CD4-positive, alpha-beta T cell treated with Interleukin-17A for 1 hour (primary cell): ENCODE measurements at regions not wholly inside any gene's neighbourhood (a gene's known extent, or its start where the extent isn't known, plus 50 kb on each side); places are given as distances from the start of the nearest gene placed in this dataset.

Experiments
- DNase-seq: peaks from one replicate; pipeline ENCODE4 v3.0.0-alpha.2; 2020

DNA sequence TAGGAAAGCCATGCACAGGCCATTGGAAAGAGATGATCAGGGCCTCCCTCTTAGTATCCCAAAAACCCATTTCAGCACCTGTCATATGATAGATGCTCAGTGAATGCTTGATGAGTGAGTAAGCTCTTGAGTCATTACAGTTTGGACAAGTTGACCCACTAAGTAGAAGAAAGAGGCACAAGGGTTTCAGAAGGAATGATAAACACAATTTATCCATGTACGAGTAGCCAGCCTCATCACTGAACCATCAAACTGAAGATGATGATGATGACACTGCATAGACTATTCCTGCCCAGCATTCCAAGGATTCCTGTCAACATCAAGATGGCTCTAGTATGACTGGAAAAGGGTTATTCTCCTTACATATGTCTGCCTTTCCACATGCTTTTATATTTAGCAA, 596.0 kb downstream of the BCL11A start:
- DNase-seq = no peak

DNA sequence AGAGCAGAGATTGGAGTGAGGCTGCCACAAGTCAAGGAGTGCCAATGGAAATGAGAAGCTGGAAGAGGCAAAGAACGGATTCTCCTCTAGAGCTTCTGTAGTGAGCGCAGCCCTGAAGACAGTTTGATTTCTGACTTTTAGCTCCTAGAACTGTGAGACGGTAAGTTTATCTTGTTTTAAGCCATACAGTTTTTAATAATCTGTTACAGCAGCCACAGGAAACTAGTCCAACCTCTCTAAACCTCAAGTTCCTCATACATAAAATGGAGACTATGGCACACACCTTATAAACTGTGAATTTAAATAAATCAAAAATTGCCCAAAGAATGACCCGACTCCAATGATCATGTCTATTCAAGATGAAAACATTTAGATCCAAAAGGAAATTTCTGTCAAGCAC, 596.5 kb downstream of the BCL11A start:
- DNase-seq = no peak

DNA sequence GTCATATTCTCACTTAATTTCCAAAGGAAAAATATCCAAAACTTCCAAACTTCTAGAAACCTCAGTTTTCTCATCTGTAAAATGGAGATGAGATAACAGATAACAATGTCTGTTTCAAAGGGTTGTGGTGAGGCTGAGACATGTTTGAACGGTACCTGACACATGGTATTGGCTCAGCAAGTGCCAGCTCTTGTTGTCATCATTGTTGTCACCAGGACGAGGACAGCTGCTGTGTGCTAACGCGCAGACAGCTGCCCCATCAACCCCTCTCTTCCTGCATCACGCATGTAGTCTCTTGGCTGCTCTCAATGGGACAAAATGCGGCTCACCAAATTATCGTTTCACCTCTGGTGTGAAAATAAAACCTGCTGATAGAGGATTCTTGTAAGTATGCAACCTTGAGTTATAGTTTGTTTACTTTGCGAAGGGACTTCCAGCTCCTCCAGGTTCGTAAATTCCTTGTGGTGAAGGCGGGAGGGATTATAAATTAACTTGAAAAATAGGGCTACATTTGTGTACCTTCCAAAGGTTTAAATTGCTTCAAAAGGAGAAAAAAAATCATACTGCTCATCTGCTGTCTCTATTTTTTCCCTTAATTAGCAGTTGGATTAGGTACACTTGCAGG, 605.4 kb downstream of the BCL11A start:
- no peak for DNase-seq

DNA sequence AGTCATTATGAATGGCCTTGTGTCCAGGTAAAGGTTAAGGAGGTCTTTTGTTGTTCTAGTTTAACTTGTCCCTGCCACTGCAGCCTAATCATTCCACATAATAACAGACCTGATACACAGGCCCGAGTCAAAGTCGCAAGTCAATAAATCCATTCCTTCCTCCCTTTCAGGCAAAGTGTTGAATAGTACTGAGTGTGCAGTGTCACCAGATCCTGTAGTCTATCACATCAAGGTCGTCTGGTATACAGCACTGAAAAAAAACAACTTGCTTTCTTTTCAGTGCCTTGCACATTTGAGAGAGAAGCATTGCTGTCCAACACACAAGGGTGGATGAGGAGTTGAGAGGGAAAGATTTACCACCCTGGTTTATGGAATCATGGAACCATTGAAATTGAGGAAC, 606.2 kb downstream of the BCL11A start:
- no peak for DNase-seq

DNA sequence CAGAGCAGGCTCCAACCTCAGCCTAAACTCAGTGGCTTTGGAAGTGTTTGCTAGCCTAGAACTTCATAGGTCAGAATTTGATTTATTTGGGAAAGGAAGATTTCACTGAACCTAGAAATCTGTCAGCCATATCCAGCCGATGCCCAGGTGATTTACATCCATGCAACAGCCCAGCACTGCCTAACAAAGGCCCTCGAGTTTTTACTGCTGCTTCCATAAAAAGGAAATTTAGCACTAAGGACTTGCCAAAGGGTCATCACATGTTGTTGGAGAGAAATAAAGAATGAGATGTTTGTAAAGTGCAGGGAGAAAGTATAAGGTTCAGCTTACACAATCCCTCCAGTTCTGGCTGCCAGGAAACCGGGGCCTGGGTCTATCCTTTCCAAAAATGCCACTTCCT, 614.2 kb downstream of the BCL11A start:
- no peak for DNase-seq

DNA sequence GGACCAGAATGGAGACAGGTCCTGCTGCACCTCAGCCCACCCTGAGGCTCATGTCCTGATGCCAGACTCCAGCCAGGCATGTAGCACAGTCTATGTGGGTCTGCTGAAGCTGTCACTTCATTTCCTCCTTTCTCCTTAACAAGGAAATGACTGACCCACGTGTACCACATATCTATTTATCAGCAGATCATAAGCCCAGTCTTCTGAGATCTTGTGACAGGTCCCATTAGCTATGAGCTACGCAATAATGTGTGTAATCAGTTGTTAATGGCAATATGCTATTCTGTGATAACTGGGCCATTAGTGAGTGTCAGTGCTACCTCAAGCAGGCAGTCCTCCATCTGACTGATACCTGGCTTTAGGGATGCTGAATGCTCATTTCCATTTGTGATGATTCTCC, 615.3 kb downstream of the BCL11A start:
- DNase-seq = no peak

DNA sequence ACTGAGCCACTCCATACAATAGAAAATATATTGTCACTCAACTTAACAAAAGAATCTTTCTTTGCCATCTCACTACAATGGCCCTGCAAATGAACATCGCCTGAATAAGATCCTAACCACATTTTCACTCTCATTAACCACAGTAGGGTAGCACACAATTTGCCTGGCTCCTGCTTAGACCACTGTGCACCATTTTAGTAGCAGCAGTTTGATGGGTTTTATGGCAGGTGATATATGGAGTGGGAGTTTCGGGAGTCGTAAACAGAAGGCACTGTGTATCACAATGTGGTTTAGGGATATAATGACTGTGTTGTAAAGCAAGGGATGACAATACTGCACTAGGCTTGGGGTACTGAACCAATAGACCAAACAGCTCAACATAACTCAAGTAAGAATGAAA, 617.4 kb downstream of the BCL11A start:
- DNase-seq = no peak

DNA sequence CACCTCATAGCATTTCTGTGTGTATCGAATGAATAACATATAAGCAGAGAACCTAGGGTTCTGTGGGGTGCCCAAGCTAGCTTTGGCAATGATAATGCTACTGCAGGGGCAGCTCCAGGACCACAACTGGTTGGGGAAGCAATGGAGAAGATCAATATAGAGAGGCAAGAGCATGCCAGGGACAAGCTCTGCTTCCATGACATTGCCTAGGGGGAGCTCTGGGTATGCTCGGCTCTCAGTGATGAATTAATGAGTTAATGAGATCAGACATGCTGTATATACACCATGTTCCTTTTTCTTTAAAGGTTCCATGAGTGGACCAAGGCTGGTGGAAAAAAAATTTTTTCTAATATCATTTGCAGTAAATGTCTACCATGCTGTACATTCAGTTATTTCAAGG, 618.4 kb downstream of the BCL11A start:
- DNase-seq = no peak

DNA sequence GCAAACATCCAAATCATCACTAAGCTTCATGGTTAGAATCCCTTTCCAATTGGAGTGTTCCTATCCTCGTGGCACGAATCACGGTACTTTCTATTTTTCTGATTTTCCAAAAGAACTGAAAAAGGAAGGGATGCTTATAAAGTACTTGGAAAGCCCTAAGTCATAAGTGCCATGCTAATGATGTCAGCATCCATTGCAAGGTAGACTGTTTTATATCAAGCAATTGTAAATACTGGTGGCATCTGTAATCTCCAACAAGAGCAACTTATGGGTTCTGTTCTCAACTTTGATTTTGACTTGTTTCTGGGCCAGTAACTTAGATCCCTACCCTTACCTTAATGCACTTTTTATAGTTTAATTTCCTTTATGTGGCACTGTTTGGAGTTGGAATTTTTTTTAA, 619.5 kb downstream of the BCL11A start:
- no peak for DNase-seq

DNA sequence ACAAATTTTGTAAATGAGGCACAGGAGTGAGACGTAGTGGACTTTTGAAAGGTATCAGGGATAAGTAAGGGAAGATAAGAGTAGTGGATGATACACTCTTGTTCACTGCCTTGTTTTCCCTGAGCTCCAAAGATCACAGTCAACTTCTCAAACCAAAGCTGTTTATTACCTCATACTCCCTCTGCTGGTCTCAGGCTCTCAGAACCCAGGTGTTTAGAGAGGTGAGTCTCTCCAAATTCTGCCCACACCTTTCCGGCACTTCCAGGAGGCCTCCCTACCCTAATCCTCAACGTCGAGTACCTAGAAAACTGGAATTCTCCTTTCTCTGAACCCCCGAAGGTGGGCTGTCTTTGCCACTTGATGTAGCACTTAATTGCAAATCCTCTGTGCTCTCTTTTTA, 621.1 kb downstream of the BCL11A start:
- no peak for DNase-seq

DNA sequence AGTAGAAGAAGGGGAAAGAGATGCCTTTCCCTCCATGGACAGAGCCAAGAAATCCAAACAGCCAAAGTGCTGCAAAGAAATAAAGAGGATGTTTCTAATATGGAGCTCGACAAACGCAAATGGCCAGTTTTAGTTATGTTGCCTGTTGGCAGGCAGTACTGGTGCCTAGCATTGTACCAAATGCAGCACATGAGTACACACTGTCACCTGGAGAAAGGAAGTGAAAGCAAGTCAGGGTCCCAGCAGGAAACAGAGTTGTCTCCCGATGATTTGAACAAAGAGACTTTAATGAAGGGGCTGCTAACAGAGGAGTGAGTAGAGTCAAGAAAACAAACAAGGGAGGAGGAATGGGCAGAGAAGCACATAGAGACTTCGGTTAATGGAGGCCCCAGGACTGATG, 623.0 kb downstream of the BCL11A start:
- DNase-seq = no peak

DNA sequence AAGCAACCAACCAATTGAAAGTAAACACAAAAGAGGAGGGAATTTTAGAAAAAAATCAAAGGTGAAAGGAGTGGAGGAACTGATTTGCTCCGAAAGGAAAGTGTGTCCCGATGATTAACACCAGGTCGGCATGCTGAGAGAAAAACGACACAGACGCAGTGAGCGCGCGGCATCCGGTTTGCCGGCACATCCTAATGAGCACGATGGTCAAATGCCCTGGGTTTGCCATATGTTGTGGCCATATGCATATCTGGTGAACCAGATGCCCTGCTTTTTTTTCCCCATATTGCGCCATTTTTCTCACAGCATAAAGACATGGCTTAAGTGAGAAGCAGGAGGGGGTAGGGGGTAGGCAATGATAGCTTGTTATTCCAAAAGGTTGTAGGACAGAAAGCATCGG, 626.7 kb downstream of the BCL11A start:
- DNase-seq = no peak

DNA sequence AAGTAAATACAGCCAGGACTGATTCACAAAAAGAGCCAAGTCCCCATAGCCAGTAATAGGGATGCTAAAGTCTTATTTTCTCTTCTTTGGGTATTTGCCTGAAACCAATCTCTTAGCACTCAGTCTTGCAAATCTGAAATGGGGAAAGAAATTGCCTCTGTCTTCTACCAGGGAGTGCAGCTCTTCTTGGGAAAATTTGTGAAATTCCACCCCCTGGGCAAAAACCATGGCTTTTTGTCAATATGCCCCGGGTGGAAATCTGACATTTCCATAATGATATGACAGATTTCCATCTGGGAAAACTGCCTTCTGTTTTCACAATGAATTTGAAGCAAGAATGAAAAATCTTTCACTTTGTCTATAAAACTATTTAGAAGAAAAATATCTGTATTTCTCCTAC, 628.1 kb downstream of the BCL11A start:
- no peak for DNase-seq

DNA sequence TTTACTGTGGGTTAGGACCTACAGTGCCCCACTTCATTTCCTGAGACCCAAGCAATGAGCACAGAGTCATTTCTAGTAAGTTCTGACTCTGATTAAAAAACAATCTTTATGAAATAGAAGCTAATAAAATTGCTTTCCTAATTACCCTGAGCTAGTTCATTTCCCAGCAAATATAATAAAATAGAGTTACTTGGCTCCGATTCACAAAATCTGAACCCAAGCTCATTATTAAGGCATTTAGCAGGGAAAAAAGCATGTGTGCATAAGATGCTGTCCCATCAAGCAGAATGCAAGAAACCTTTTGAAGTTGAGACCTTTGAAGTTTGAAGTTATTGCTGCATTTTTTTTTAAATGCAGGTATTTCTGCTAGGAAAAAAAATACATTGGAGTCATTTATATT, 629.1 kb downstream of the BCL11A start:
- no peak for DNase-seq

DNA sequence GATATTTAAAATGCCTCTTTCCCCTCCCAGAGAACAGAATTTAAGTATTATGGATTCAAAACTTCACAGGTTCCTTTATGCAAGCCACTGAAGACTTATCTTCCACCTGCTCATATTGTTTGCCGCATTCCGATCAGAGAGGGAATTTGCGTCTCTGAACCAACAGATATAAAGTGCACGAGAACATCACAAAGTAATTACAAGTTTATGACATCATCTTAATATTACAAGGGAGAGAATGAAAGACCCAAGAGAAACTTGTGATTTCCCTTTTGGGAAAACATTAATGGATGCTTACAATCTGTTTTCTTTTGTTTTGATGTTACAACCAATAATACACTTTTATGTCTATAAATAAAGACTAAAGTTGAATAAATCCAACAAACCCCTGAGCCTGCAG, 631.0 kb downstream of the BCL11A start:
- no peak for DNase-seq

DNA sequence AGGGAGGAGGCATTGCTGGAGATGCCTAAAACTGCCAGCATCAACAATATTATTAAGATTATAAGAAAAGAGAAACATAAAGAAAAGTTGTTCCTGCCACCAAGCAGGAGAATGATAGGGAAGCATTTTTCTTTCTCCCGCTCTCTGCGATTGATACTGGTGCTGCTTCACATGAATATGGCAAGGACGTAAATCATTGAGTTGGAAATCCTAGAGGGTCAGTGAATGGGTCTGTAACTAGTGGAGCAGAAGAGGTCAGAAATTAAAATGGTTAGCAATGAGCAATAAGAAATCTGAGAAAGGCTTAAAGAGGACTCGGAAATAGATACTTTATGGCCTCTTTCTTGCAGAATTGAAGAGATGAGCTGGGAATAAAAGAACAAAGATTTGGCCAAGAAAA, 631.7 kb downstream of the BCL11A start:
- no peak for DNase-seq

DNA sequence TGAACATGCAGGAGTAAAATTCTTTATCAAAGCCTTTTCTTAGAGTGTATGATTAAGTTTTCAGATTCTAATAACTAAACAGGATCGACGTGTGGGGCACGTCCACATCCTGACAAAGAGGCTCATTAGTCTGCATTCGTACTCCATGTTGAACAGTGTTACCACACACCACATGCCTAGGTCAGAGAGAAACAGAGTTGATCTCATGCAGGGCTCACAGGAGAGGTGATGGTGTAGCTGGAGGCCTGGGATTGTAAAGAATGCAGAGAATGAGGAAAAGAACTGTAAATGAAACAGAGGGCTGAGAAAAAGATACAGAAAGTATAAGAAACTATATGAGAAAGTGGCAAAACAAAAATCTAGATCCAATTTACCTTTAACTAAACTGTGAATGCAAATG, 632.5 kb downstream of the BCL11A start:
- no peak for DNase-seq

DNA sequence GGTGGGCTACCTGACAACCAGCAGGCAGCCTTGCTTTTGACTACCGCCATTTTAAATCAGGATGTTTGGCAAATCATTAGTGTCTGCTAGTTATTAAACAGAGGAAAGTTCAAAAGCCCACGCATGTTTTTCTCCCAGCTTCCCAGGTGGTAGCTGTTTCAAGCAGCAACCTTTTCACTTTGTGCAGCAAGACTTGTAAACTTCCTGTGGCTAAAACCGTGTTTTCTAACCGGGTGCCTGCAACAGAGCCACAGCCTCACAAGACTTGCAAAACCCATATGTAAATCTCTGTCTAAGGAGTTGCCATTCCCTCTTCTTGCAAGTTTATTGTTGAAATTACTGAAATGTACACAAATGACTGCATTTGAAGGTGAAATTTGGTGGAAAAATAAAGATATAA, 633.1 kb downstream of the BCL11A start:
- DNase-seq = no peak

DNA sequence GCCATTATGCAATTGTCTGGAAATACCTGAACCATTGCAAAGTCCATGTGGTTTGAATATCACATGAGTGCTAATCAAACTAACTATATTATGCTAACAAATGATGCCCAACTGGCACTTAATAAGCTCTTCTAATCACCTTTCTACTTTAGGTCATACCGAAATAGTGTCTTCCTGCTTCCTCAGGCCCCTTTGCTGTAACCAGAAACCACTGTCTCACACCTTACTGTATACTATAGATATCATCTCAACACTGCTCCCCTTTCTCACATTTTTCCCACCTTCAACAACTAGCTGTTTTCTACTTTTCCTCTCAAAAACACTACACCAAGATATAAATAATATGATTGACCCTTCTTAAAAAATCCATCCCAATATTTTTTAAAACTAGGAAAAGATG, 633.9 kb downstream of the BCL11A start:
- DNase-seq = no peak

DNA sequence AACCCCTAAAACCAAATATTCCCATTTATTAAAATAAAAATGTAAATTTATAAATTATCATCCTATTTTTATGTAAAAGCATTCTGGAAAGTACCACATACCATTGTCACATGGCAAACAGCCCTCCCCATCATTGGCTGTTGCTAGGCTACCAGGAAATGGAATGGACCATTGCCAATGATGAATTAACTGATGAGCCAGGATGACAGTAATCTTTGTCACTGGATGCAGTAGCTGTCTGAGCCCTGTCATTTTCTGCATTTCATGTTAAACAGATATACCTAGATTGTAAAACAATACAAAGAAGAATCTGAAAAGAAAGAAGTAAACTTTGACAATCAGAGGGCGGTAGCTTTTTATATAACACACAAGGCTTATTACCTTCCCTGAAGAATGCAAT, 641.4 kb downstream of the BCL11A start:
- no peak for DNase-seq

DNA sequence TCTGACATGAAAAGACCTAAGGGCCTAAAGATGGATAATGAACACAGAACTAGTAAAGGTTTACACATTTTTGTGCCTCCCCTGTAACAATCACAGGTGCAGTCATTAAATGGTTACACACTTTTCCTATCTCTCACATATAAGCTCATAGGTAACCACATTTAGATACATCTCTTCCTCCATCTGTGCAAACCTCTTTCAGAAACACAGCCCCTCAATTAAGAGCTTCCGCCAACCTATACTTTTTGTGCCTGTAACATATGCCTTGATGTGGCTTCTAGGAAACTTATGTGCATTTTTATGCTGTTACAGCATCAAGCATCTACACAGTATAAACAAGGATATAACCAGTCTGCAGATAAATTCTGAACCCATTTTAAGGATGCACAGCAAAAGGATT, 643.3 kb downstream of the BCL11A start:
- DNase-seq = no peak

DNA sequence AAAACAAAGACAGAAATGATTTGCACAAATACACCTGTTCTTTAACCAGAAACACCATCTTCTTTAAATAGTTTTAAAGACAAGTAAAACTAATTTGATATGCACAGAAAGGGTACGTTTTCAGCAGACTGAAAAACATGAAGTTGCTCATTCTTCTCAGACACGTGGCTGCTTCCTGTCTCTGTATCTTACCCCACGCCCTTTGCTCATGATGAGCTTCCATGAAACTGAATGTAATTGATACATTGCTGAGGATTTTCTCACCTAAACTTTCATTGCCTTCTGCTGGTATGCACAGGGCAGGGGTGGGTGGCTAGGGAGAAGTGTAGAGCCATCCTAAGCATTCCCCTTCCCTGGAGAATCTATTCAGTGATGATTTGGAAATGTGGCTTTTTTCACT, 644.3 kb downstream of the BCL11A start:
- DNase-seq = no peak

DNA sequence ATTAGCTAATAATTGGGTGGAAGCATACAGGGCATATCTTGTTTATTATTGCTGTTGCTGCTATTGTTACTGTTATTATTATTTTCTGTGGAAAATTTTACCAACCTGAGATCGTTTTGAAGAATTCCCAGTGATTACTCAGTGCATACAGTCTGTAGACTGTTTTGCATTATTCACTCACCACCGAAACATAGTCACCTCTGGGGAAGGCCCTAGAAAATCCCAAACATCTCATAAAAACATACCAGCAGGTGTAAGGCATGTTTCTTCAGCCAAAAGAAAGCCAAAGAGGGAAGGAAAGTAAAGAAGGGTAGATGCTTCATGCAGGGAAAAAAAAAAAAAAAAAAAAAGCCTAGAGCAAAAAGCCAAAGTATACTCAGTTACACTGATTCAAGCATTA, 647.7 kb downstream of the BCL11A start:
- no peak for DNase-seq

DNA sequence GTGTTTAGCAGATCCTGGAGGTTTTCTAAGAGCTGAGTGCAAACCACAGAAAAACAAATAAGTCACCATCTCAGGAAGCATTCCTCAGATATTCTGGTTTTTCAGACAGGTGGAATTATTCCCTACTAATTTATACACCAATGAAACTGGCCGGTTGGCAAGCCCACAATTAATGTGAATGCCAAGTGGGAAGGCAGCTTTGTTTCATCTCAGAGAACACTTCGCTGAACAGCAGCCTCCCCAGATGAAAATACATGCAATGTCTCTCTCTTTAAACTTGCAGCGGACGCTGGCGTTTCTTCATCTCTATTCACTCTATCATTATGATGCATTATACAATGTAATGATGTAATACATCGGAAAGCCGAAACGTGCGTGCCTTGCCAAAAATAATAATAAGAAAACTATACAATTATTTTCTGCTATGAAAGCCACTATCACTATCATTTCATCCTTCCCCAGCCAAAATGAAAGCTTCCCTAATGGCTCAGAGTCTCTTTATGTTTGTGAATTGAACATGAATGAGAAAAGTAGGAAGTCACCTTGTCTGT, 649.4 kb downstream of the BCL11A start:
- DNase-seq = no peak

DNA sequence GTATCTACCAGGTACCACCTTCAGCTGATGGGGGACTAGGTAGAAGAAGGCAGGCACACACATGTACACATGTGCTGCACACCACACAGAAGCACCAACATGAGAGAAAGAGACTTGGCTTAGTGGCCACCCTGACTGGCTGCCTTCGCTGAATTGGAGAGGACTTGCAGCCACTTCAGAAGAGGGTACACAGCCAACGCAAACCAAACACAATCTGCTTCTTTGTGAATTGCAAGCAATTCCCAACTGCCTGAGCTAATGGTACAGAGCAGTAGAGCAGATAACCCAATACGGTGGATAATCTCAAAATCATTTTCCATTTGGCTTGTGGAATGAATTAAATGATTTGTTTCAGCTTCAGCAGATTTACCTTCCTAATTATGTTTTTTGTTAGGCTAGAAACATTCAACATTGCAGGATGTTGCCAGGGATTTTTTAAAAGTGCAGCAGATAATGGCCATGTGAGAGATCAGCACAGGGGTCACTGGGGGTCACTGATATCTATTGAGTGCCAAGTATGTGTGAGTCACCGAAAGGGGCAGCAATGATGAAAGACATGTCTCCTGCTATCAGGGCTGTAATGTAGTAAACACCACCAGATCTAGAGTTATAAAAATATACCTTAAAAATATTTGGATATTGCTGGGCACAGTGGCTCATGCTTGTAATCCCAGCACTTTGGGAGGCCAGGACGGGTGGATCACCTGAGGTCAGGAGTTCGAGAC, 652.6 kb downstream of the BCL11A start:
- no peak for DNase-seq
